Mammary epithelial cell (primary cell): ENCODE measurements at regions not wholly inside any gene's neighbourhood (a gene's known extent, or its start where the extent isn't known, plus 50 kb on each side); places are given as distances from the start of the nearest gene placed in this dataset.

Experiments used
- CTCF ChIP-seq, 2 donors: IDR thresholded peaks in 1 of 2; conservative IDR thresholded peaks in 1 of 2; 2 replicates each; pipeline ENCODE4 v1.5.1; 2011 to 2012; ENCODE audit warnings: inconsistent platforms in 2 of 2, low read length in 2 of 2, mild to moderate bottlenecking in 2 of 2, control low read depth in 1 of 2, low read depth in 1 of 2; ENCODE audit not compliant: insufficient read depth in 1 of 2; ENCODE audit errors: extremely low read depth in 1 of 2
- EZH2 ChIP-seq: IDR thresholded peaks from 2 replicates; pipeline ENCODE4 v1.6.1; 2012; ENCODE audit warnings: low read length, inconsistent platforms, borderline replicate concordance

DNA sequence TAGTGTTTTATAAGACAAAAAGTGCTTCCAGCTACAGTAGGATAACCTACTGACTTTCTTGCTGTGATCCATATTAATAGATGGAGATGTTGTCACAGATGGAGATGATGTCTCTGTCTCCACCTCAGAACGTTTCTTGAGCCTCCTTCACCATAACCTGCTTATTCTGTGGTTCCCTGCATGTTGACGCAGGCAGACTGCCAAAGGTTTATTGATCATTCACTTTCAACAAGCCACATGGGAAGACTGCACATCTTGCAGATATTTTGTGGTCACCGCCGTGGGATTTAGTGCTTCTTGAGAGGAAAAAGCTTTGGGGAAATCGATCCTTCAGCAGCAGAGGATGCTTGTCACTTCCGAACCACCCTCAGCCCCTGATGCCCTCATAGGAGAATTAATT lies 943.0 kb upstream of the PRKX start:
- no peak for TF ChIP-seq CTCF (conservative IDR thresholded peaks at IDR 0.05 in 1 of 2, IDR thresholded peaks at IDR 0.05 in 1 of 2; ENCODE audit: extremely low read depth in 1 of 2, insufficient read depth in 1 of 2, low read depth in 1 of 2, low read length in 2 of 2)
- no peak for TF ChIP-seq EZH2
